Tibial nerve (tissue), 4 donors: ENCODE measurements at regions not wholly inside any gene's neighbourhood (a gene's known extent, or its start where the extent isn't known, plus 50 kb on each side); places are given as distances from the start of the nearest gene placed in this dataset.

Experiments
- DNase-seq, 2 donors: peaks; one replicate each; pipeline ENCODE4 v3.0.0-alpha.2; 2019; ENCODE audit warnings: low spot score in 2 of 2
- H3K27ac ChIP-seq, 4 donors: fragments of 200-600 bp; sonication (generic) in 3 of 4; one replicate each; pipeline ENCODE4 v1.5.1; 2017 to 2019; ENCODE audit warnings: mild to moderate bottlenecking in 1 of 4
- H3K27me3 ChIP-seq, 2 donors: fragments of 200-600 bp; sonication (generic) in 1 of 2; one replicate each; pipeline versions ENCODE4 v1.5.1 to v1.6.0; 2017 to 2019
- H3K36me3 ChIP-seq, 3 donors: fragments of 200-600 bp; sonication (generic); one replicate each; pipeline ENCODE4 v1.5.1; 2018 to 2019
- H3K4me1 ChIP-seq, 4 donors: fragments of 200-600 bp; sonication (generic) in 3 of 4; one replicate each; pipeline ENCODE4 v1.5.1; 2017 to 2019
- H3K4me3 ChIP-seq, 4 donors: fragments of 200-600 bp; sonication (generic) in 3 of 4; one replicate each; pipeline ENCODE4 v1.5.1; 2017 to 2019; ENCODE audit warnings: mild to moderate bottlenecking in 1 of 4, moderate library complexity in 1 of 4
- H3K9me3 ChIP-seq, 4 donors: fragments of 200-600 bp; sonication (generic) in 3 of 4; one replicate each; pipeline ENCODE4 v1.5.1; 2017 to 2019
- CTCF ChIP-seq, 5 experiments: fragments of 200-600 bp in 3 of 5; fragments of 450-650 bp in 2 of 5; sonication (generic) in 3 of 5; IDR thresholded peaks; one replicate each; pipeline ENCODE4 v1.5.1; 2016 to 2019; ENCODE audit warnings: antibody characterized with exemption in 5 of 5, mild to moderate bottlenecking in 3 of 5, moderate library complexity in 2 of 5
- EP300 ChIP-seq, 2 donors: sonication (generic); formaldehyde crosslinking; IDR thresholded peaks; one replicate each; pipeline ENCODE4 v1.6.1; 2017; ENCODE audit warnings: antibody characterized with exemption in 2 of 2, mild to moderate bottlenecking in 1 of 2
- POLR2A ChIP-seq, 2 donors: fragments of 450-650 bp; IDR thresholded peaks; one replicate each; pipeline ENCODE4 v1.6.1; 2017; ENCODE audit warnings: antibody characterized with exemption in 2 of 2, mild to moderate bottlenecking in 2 of 2, moderate library complexity in 2 of 2
- WGBS, 2 donors: methylation state at CpG; one replicate each; pipeline ENCODE4 v1.1.5; 2018; 5-methylcytosine and 5-hydroxymethylcytosine counted together

GRCh38 chr21:19781881-19782652 is 1216.1 kb upstream of the NCAM2 start:
- no peak overlapping the region for H3K27ac ChIP-seq
- H3K27me3 ChIP-seq, result no peaks in the 10 kb centered on the region
- peaks cover 0 to 4% (median 0%) of the 10 kb centered on the region in 4 donors for H3K9me3 ChIP-seq
- 66 to 69% methylated on average over 7 of the region's 7 CpGs for WGBS, 2 donors
- TF ChIP-seq EP300 (IDR thresholded peaks at IDR 0.05), result no peak
- no peak for TF ChIP-seq POLR2A (IDR thresholded peaks at IDR 0.05)
- TF ChIP-seq CTCF (IDR thresholded peaks at IDR 0.05), result no peak
- no peaks in the 10 kb centered on the region for H3K36me3 ChIP-seq
- no peak for DNase-seq
- H3K4me1 ChIP-seq, result no peaks in the 10 kb centered on the region
- no peak overlapping the region for H3K4me3 ChIP-seq

GRCh38 chr21:19785941-19786340 is 1212.3 kb upstream of the NCAM2 start:
- Histone ChIP-seq H3K27ac (no peak overlapping the region), H3K9me3 (peaks cover 0 to 4% (median 0%) of the 10 kb centered on the region in 4 donors), H3K36me3 (no peaks in the 10 kb centered on the region), H3K4me3 (no peak overlapping the region), H3K27me3 (no peaks in the 10 kb centered on the region), H3K4me1 (no peaks in the 10 kb centered on the region)
- TF ChIP-seq EP300 (IDR thresholded peaks at IDR 0.05) (no peak), CTCF (IDR thresholded peaks at IDR 0.05) (no peak), POLR2A (IDR thresholded peaks at IDR 0.05) (no peak)
- 56 to 63% methylated on average over 3 of the region's 3 CpGs for WGBS, 2 donors
- DNase-seq, result no peak

- Histone ChIP-seq H3K27me3 (no peaks in the 10 kb centered on the region), H3K4me1 (no peaks in the 10 kb centered on the region), H3K9me3 (no peaks in the 10 kb centered on the region), H3K27ac (no peak overlapping the region), H3K36me3 (no peaks in the 10 kb centered on the region), H3K4me3 (no peak overlapping the region)
- TF ChIP-seq POLR2A (IDR thresholded peaks at IDR 0.05) (no peak), CTCF (IDR thresholded peaks at IDR 0.05) (no peak), EP300 (IDR thresholded peaks at IDR 0.05) (no peak)
- DNase-seq, result no peak
- 64 to 67% methylated on average over 4 of the region's 4 CpGs for WGBS, 2 donors
Measured at GRCh38 chr21:19792004-19792403, 1206.2 kb upstream of the NCAM2 start.

GRCh38 chr21:19807201-19807600 is 1191.0 kb upstream of the NCAM2 start:
- no peaks in the 10 kb centered on the region for H3K4me1 ChIP-seq
- no peaks in the 10 kb centered on the region for H3K36me3 ChIP-seq
- WGBS, 2 donors, result 41 to 68% methylated on average over 1 of the region's 1 CpG
- no peak for DNase-seq
- H3K27me3 ChIP-seq, result no peaks in the 10 kb centered on the region
- TF ChIP-seq EP300 (IDR thresholded peaks at IDR 0.05), result no peak
- TF ChIP-seq POLR2A (IDR thresholded peaks at IDR 0.05), result no peak
- no peak for TF ChIP-seq CTCF (IDR thresholded peaks at IDR 0.05)
- no peak overlapping the region for H3K4me3 ChIP-seq
- no peaks in the 10 kb centered on the region for H3K9me3 ChIP-seq
- H3K27ac ChIP-seq, result no peak overlapping the region

GRCh38 chr21:19810779-19811178 is 1187.4 kb upstream of the NCAM2 start:
- no peaks in the 10 kb centered on the region for H3K9me3 ChIP-seq
- no peaks in the 10 kb centered on the region for H3K36me3 ChIP-seq
- H3K4me3 ChIP-seq, result no peak overlapping the region
- 66 to 77% methylated on average over 5 of the region's 5 CpGs for WGBS, 2 donors
- TF ChIP-seq EP300 (IDR thresholded peaks at IDR 0.05) (no peak), CTCF (IDR thresholded peaks at IDR 0.05) (no peak), POLR2A (IDR thresholded peaks at IDR 0.05) (no peak)
- no peak overlapping the region for H3K27ac ChIP-seq
- DNase-seq, result no peak
- H3K27me3 ChIP-seq, result no peaks in the 10 kb centered on the region
- H3K4me1 ChIP-seq, result no peaks in the 10 kb centered on the region
